DMS53 (cell line): ENCODE measurements at regions not wholly inside any gene's neighbourhood (a gene's known extent, or its start where the extent isn't known, plus 50 kb on each side); places are given as distances from the start of the nearest gene placed in this dataset.

ENCODE experiments used
- DNase-seq: peaks from one replicate; lab custom pipeline; 2025; lab: John Stamatoyannopoulos, UW

DNA sequence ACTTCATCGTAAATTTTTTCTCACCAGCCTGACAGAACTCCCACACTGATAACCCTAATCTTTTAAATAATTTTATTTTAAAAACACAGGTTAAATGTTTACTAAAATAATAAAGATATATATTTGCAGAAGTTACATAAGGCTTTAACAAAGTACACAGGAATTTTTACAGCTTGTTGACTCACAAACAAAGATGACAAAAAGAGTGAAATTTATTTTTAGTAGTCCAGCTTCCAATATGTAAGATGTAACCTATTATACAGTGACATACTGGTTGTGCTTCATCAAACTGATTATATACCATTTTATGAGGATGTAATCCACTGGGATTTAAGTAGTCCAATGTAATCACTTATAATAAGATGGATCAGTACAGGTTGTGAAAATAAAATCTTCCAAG lies 348.9 kb upstream of the SLC39A10 start:
- no peak for DNase-seq

DNA sequence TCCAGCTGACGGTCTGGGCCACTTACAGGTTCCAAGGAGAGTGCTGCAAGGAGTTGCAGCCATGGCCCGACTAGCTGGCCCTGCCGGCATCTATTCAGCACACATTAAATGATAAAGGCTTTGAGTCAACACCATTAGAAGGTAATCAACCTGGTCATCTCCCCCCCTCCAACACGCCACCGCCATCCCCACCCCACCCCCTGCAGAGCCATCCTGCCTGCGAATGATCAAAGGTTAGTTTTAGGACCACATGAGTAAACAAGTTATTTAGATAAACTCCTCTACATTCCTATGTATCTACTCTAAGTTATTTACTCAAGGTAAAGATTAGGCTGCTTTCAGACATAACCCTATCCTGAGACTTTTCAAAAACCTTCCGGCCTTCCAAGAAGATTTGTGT lies 349.3 kb upstream of the SLC39A10 start:
- DNase-seq: no peak

- peak; percentile 67 for DNase-seq
Observed at GRCh38 chr2:195304310-195304709, 352.7 kb upstream of the SLC39A10 start.

- DNase-seq: no peak
Observed at GRCh38 chr2:195300631-195301030, 356.4 kb upstream of the SLC39A10 start.

DNA sequence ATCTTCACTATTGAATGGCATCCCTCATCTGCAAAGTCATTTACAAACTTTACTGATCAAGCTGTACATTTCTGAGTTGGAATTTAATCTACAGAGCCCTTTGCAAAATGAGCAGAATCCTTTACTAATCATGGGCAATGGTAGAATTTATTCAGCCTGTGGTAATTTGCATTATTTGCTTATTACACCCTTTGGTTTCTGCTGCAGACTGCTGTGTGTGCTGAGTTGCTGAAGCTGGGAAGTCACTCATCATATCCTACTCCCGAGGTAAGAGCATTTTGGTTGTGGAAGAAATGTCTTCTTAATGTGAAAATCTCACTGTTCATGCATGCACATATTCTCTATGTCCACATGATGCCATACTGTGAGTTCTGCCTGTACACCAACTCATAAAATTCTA lies 357.4 kb upstream of the SLC39A10 start:
- DNase-seq: no peak

DNA sequence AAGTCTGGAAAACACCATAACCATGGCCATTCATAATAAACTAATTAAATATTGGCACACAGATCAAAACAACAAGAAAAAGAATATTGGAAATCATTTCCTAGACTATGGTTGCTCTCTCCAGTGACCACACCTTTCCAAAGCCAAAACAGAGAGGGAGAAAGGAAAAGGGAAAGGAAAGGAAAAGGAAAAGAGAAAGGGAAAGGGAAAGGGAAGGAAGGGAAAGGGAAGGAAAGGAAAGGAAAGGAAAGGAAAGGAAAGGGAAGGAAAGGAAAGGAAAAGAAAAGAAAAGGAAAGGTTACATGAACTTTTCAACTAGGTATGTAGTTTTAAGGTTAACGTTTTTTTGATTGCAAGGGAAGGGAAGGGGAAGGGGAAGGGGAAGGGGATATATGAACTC lies 360.5 kb upstream of the SLC39A10 start:
- no peak for DNase-seq

DNA sequence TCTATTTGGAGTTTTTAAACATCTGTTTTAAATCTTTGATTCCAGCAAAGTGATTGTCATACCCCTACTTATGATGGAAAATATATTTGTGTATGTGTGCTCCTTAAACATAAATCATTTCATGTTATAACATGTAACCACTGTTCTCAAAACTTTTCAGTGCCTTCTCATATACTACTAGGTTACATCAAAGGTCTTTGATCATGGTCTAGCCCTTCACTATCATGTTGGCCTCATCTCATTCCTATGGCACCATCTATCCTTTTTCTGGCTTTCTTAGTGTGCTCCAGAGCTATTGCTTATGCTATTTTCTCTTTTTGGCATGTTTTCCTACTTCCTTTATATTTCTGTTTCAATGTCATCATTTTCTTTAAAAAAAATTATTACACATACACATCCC lies 367.9 kb upstream of the SLC39A10 start:
- DNase-seq: no peak

- DNase-seq: no peak
Observed at GRCh38 chr2:195279840-195280427, 377.1 kb upstream of the SLC39A10 start.

DNA sequence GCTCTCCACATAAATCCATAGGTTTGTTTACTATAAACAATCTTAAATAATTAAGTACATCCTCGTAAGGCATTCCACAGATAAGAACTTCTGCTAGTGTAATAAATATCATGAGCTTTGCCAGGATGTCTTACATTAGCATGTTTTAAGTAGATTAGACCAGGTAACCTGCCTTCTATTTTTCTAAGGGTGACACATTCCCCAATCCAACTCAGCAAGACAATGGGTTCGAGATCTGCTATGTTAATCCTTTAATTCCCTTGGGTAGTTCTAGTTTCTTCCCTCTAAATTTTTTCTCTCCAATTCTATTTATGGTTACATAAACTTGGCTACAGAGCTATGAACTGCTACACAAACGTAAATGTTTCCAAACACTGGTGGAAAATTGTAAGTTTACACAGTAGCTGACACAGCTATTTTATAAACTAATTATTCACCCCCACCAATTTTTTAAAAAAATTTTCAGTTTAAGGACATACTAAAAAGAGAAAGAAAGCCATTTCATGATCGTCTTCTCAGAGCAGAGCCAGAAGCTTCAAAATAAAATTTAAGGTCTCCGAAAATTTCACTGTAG lies 386.5 kb upstream of the SLC39A10 start:
- no peak for DNase-seq

DNA sequence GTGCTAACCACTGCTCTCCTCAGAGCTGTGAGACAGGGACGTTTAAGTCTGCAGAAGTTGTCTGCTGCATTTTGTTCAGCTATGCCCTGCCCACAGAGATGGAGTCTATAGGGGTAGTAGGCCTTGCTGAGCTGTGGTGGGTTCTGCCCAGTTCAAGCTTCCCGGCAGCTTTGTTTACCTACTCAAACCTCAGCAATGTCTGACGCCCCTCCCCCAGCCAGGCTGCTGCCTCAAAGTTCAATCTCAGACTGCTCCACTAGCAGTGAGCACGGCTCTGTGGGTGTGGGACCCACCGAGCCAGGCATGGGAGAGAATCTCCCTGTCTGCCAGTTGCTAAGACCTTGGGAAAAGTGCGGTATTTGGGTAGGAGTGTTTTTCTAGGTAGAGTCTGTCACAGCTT lies 387.8 kb upstream of the SLC39A10 start:
- DNase-seq: no peak

- DNase-seq: no peak
Observed at GRCh38 chr2:195257979-195258378, 399.0 kb upstream of the SLC39A10 start.

- DNase-seq: peak; percentile 48
Observed at GRCh38 chr2:195252018-195252417, 405.0 kb upstream of the SLC39A10 start.

GRCh38 chr2:195251214-195251613 lies 405.8 kb upstream of the SLC39A10 start:
- peak; percentile 12 for DNase-seq

DNA sequence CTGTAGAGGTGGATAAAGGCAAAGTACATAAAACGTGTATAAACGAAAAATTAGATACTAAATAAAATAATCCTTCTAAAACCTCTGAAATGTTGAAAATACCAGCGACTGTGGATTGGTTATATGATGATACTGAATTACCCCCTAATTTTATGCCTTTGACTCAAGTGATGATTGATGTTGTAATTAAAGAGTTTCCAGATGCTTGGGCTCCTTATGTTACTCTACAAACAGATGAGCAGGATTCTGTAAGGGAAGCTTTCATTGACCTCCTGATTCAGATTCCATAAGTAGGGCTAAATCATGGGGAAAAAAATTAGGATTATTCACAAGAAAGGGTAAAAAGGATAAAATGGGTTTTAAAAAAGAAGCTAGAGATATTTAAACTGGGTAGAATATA lies 418.2 kb upstream of the SLC39A10 start:
- no peak for DNase-seq

GRCh38 chr2:195238379-195238778 lies 418.6 kb upstream of the SLC39A10 start:
- DNase-seq: no peak

- DNase-seq: peak; percentile 75
Observed at GRCh38 chr2:195228547-195228946, 428.5 kb upstream of the SLC39A10 start.

GRCh38 chr2:195214072-195214471 lies 443.0 kb upstream of the SLC39A10 start:
- no peak for DNase-seq

DNA sequence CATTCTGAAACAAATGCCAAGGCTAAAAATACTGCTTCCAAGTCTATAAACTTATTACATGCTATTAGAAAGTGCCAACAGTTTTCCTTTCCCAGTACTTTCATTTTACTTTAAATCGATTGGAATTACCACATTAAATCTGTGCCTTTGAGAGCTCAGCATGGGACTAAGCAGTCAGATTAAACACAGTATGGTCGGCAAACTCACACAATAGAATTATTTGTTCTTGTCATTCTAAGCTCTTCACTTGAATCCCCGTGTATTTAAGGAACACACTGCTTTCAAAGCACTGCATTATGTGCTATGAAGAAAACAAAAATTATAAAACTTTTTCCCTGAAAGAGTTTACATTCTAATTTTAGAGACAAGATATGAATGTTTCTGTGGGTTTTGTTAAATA lies 444.4 kb upstream of the SLC39A10 start:
- peak; percentile 3 for DNase-seq

GRCh38 chr2:195202163-195202845 lies 454.7 kb upstream of the SLC39A10 start:
- peak; percentile 7 for DNase-seq

- DNase-seq: peak; percentile 5
Observed at GRCh38 chr2:195199864-195200263, 457.2 kb upstream of the SLC39A10 start.

DNA sequence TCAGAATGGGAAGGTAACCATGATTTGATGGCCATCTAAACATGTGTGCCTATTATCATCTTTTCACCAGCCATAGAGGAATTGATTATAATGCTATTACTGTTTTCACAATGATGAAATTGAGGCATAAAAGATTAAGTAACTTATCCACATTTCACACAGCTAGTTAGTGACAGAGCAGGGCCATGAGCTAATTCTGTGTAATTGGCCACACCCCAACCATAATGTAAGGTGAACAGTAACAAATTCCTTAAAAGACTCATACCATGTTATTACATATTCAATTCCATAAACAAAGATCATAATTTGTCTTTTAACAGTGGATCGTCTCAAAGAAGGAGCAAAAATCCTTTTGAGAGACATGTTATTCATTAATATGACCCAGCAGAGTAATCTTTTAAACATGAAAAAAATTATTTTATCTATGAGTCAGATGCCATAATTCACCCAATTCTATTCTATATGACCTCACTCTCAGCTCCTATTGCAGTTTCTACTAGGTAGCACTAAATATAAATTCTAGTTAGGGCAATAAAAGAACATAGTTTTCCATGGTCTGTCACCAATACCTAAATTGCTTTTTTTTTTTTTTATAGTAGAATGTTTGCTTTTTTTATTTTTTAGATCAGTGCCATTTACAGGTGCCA lies 475.8 kb upstream of the SLC39A10 start:
- no peak for DNase-seq

- DNase-seq: no peak
Observed at GRCh38 chr2:195168369-195168768, 488.7 kb upstream of the SLC39A10 start.

GRCh38 chr2:195164930-195165329 lies 492.1 kb upstream of the SLC39A10 start:
- DNase-seq: peak; percentile 4
